Epithelial cell of proximal tubule (primary cell): ENCODE measurements at regions not wholly inside any gene's neighbourhood (a gene's known extent, or its start where the extent isn't known, plus 50 kb on each side); places are given as distances from the start of the nearest gene placed in this dataset.

Source experiments
- DNase-seq: peaks from one replicate; pipeline ENCODE4 v3.0.0-alpha.2; 2011; ENCODE audit warnings: low read depth
- H3K4me3 ChIP-seq: 2 replicates; pipeline ENCODE4 v1.5.1; 2011; ENCODE audit warnings: low read depth, mild to moderate bottlenecking, low read length
- CTCF ChIP-seq: conservative IDR thresholded peaks from 2 replicates; pipeline ENCODE4 v1.5.1; 2012; ENCODE audit warnings: low read depth, mild to moderate bottlenecking, low read length

DNA sequence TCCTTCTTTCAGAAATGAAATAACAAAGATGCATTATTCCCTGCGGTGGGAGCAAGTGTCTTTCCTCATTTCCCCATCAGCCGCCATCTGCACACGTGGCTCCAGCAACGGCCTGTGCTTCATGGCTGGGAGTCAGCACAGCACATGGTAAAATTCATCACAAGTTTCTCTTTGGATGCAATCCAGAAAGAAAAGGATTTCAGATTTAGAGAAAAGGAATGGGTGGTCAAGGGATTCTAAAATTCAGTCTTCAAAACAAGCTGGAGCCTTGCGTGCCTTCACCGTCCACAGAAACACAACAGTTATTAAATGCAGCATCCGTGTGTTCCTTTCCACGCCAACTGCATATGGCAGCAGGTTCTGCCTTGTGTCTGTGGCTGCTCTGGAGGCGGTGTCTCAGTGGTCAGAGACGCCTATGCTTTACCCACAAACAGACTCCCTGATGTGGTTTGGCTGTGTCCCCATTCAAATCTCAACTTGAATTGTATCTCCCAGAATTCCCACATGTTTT lies 107.6 kb downstream of the THBS2 start:
- no peak overlapping the region for H3K4me3 ChIP-seq
- DNase-seq: no peak
- TF ChIP-seq CTCF: no peak

- no peak for DNase-seq
- TF ChIP-seq CTCF: no peak
- H3K4me3 ChIP-seq: no peak overlapping the region
These were observed 108.2 kb downstream of the THBS2 start for GRCh38 chr6:169145496-169145895.

GRCh38 chr6:169144356-169144755 lies 109.3 kb downstream of the THBS2 start:
- no peak overlapping the region for H3K4me3 ChIP-seq
- no peak for TF ChIP-seq CTCF
- no peak for DNase-seq

DNA sequence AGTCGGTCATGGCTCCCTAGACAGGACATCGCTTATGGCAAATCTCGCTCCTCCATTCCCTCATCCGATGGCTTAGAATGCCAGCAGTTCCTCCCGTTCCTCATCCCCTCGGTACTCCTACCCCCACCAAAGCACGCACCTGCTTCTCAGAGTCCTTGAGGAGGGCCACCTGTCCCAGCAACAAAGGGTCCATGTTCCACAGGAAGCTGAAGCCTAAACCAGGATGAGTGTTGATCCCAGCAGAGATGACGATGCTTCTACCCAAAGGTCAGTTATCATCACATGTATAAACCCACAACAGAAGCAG lies 111.2 kb downstream of the THBS2 start:
- DNase-seq: no peak
- TF ChIP-seq CTCF: no peak
- H3K4me3 ChIP-seq: no peak overlapping the region

GRCh38 chr6:169141671-169142537 lies 111.7 kb downstream of the THBS2 start:
- no peak for DNase-seq
- no peak overlapping the region for H3K4me3 ChIP-seq
- no peak for TF ChIP-seq CTCF

GRCh38 chr6:169140986-169141495 lies 112.6 kb downstream of the THBS2 start:
- no peak overlapping the region for H3K4me3 ChIP-seq
- no peak for TF ChIP-seq CTCF
- no peak for DNase-seq
